Liver (tissue), 7 donors: ENCODE measurements at regions not wholly inside any gene's neighbourhood (a gene's known extent, or its start where the extent isn't known, plus 50 kb on each side); places are given as distances from the start of the nearest gene placed in this dataset.

Experiments
- DNase-seq: peaks from one replicate; pipeline ENCODE4 v3.0.0-alpha.2; 2017; ENCODE audit warnings: low spot score
- H3K27ac ChIP-seq, 2 donors: one replicate each; pipeline ENCODE4 v1.7.0; 2013; ENCODE audit warnings: inconsistent platforms in 2 of 2, low read length in 2 of 2, control low read depth in 1 of 2, low read depth in 1 of 2, mild to moderate bottlenecking in 1 of 2
- H3K27me3 ChIP-seq, 4 donors: one replicate each; pipeline versions ENCODE4 v1.6.1 to v1.7.0; 2013; ENCODE audit warnings: low read length in 3 of 4, inconsistent platforms in 1 of 4, mild to moderate bottlenecking in 1 of 4, moderate library complexity in 1 of 4; ENCODE audit not compliant: control insufficient read depth in 4 of 4, insufficient read depth in 4 of 4
- H3K36me3 ChIP-seq, 4 donors: one replicate each; pipeline versions ENCODE4 v1.6.1 to v1.7.0; 2013; ENCODE audit warnings: low read length in 3 of 4, mild to moderate bottlenecking in 3 of 4, low read depth in 1 of 4, moderate library complexity in 1 of 4; ENCODE audit not compliant: control insufficient read depth in 4 of 4, insufficient read depth in 3 of 4
- H3K4me1 ChIP-seq, 4 donors: one replicate each; pipeline versions ENCODE4 v1.6.1 to v1.7.0; 2013; ENCODE audit warnings: low read length in 3 of 4, mild to moderate bottlenecking in 3 of 4, moderate library complexity in 1 of 4; ENCODE audit not compliant: control insufficient read depth in 4 of 4, insufficient read depth in 4 of 4
- H3K4me3 ChIP-seq, 3 donors: one replicate each; pipeline versions ENCODE4 v1.6.1 to v1.7.0; 2013; ENCODE audit warnings: low read length in 3 of 3, control low read depth in 1 of 3, low read depth in 1 of 3, mild to moderate bottlenecking in 1 of 3
- H3K9ac ChIP-seq, 2 donors: one replicate each; pipeline ENCODE4 v1.7.0; 2013; ENCODE audit warnings: low read length in 2 of 2, mild to moderate bottlenecking in 2 of 2, moderate library complexity in 2 of 2, control low read depth in 1 of 2, low read depth in 1 of 2
- H3K9me3 ChIP-seq, 4 donors: one replicate each; pipeline versions ENCODE4 v1.6.1 to v1.7.0; 2013; ENCODE audit warnings: low read length in 3 of 4; ENCODE audit not compliant: control insufficient read depth in 4 of 4
- EGR1 ChIP-seq, 2 donors: IDR thresholded peaks; 2 replicates each; pipeline ENCODE4 v1.6.1; 2016 to 2018; ENCODE audit warnings: antibody characterized with exemption in 2 of 2, low read depth in 2 of 2
- FOXA1 ChIP-seq: IDR thresholded peaks from 2 replicates; pipeline ENCODE4 v1.6.1; 2016; ENCODE audit warnings: antibody characterized with exemption
- FOXA2 ChIP-seq: IDR thresholded peaks from 2 replicates; pipeline ENCODE4 v1.6.1; 2016; ENCODE audit warnings: antibody characterized with exemption
- GABPA ChIP-seq, 2 donors: IDR thresholded peaks in 1 of 2; conservative IDR thresholded peaks in 1 of 2; 2 replicates each; pipeline ENCODE4 v1.6.1; 2016; ENCODE audit warnings: antibody characterized with exemption in 2 of 2, mild to moderate bottlenecking in 1 of 2, moderate library complexity in 1 of 2
- HNF4A ChIP-seq, 2 donors: conservative IDR thresholded peaks; 2 replicates each; pipeline ENCODE4 v1.6.1; 2016; ENCODE audit warnings: antibody characterized with exemption in 2 of 2, mild to moderate bottlenecking in 2 of 2
- HNF4G ChIP-seq: IDR thresholded peaks from 2 replicates; pipeline ENCODE4 v1.6.1; 2016; ENCODE audit warnings: antibody characterized with exemption
- MAX ChIP-seq: IDR thresholded peaks from 2 replicates; pipeline ENCODE4 v1.6.1; 2016; ENCODE audit warnings: antibody characterized with exemption
- NR2F2 ChIP-seq: IDR thresholded peaks from 2 replicates; pipeline ENCODE4 v1.6.1; 2016; ENCODE audit warnings: antibody characterized with exemption
- RAD21 ChIP-seq, 2 donors: IDR thresholded peaks; 2 replicates each; pipeline ENCODE4 v1.6.1; 2016; ENCODE audit warnings: antibody characterized with exemption in 2 of 2, mild to moderate bottlenecking in 2 of 2
- REST ChIP-seq: IDR thresholded peaks from 2 replicates; pipeline ENCODE4 v1.6.1; 2016; ENCODE audit warnings: antibody characterized with exemption, mild to moderate bottlenecking
- SP1 ChIP-seq: IDR thresholded peaks from 2 replicates; pipeline ENCODE4 v1.6.1; 2018; ENCODE audit warnings: antibody characterized with exemption, mild to moderate bottlenecking
- TAF1 ChIP-seq: conservative IDR thresholded peaks from 2 replicates; pipeline ENCODE4 v1.6.1; 2016; ENCODE audit warnings: antibody characterized with exemption, mild to moderate bottlenecking
- YY1 ChIP-seq: IDR thresholded peaks from 2 replicates; pipeline ENCODE4 v1.6.1; 2016; ENCODE audit warnings: antibody characterized with exemption, mild to moderate bottlenecking
- ZBTB33 ChIP-seq: IDR thresholded peaks from 2 replicates; pipeline ENCODE4 v1.6.1; 2016; ENCODE audit warnings: antibody characterized with exemption
- WGBS: extraction: QIAGEN DNeasy Blood & Tissue Kit; methylation state at CpG from one replicate; pipeline ENCODE4 v1.1.7; 2013; 5-methylcytosine and 5-hydroxymethylcytosine counted together
- donor health status: healthy.
- donor health status: healthy.
- donor health status: healthy.
- donor health status: healthy.

DNA sequence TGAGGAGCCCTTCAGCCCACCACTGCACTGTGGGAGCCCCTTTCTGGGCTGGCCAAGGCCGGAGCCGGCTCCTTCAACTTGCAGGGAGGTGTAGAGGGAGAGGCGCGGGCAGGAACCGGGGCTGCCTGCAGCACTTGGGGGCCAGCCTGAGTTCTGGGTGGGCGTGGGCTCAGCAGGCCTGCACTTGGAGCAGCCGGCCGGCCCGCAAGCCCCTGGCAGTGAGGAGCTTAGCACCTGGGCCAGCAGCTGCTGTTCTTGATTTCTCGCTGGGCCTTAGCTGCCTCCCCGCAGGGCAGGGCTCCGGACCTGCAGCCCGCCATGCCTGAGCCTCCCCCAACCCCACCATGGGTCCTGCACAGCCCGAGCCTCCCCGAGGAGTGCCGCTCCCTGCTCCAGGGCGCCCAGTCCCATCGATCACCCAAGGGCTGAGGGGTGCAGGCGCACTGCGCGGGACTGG is 101.7 kb upstream of the ADGRB3 start:
- Histone ChIP-seq H3K27ac (no peak overlapping the region), H3K9ac (no peak overlapping the region), H3K27me3 (no peaks in the 10 kb centered on the region), H3K4me3 (no peak overlapping the region), H3K36me3 (no peaks in the 10 kb centered on the region), H3K4me1 (no peaks in the 10 kb centered on the region), H3K9me3 (no peaks in the 10 kb centered on the region)
- 85% methylated on average over 21 of the region's 21 CpGs for WGBS
- no peak for DNase-seq
- TF ChIP-seq RAD21 (IDR thresholded peaks at IDR 0.05) = no peak
- TF ChIP-seq REST = no peak
- no peak for TF ChIP-seq MAX
- no peak for TF ChIP-seq SP1
- TF ChIP-seq YY1 = no peak
- TF ChIP-seq ZBTB33 = no peak
- TF ChIP-seq FOXA2 = no peak

GRCh38 chr6:68527691-68528090 is 107.4 kb upstream of the ADGRB3 start:
- Histone ChIP-seq H3K9ac (no peak overlapping the region), H3K36me3 (no peaks in the 10 kb centered on the region), H3K27me3 (no peaks in the 10 kb centered on the region), H3K4me1 (no peaks in the 10 kb centered on the region), H3K27ac (no peak overlapping the region), H3K9me3 (peaks cover 0 to 6% (median 0%) of the 10 kb centered on the region in 4 donors), H3K4me3 (no peak overlapping the region)
- 73% methylated on average over 4 of the region's 4 CpGs for WGBS
- DNase-seq = no peak
- no peak for TF ChIP-seq HNF4G
- TF ChIP-seq EGR1 (IDR thresholded peaks at IDR 0.05; ENCODE audit: low read depth in 2 of 2) = no peak
- no peak for TF ChIP-seq RAD21 (IDR thresholded peaks at IDR 0.05)
- TF ChIP-seq SP1 = no peak
- TF ChIP-seq HNF4A (conservative IDR thresholded peaks at IDR 0.05) = no peak
- no peak for TF ChIP-seq TAF1
- no peak for TF ChIP-seq GABPA (IDR thresholded peaks at IDR 0.05 in 1 of 2, conservative IDR thresholded peaks at IDR 0.05 in 1 of 2)
- no peak for TF ChIP-seq FOXA1
- no peak for TF ChIP-seq ZBTB33
- no peak for TF ChIP-seq NR2F2
